A673 (cell line): ENCODE measurements at regions not wholly inside any gene's neighbourhood (a gene's known extent, or its start where the extent isn't known, plus 50 kb on each side); places are given as distances from the start of the nearest gene placed in this dataset.

Experiments
- CTCF ChIP-seq: fragments of 300-800, 200-600 bp; sonication (generic); conservative IDR thresholded peaks from 2 replicates; pipeline ENCODE4 v1.5.1; 2017; ENCODE audit warnings: low read depth, mild to moderate bottlenecking, antibody characterized with exemption, low read length, moderate library complexity, mixed read lengths
- EZH2 ChIP-seq: fragments of 200-600 bp; sonication (generic); IDR thresholded peaks from 2 replicates; pipeline ENCODE4 v1.6.1; 2017; ENCODE audit warnings: borderline replicate concordance, low read depth, mild to moderate bottlenecking, mixed read lengths, antibody characterized with exemption, low read length; ENCODE audit not compliant: poor library complexity, severe bottlenecking

- TF ChIP-seq CTCF (no peak), EZH2 (no peak)
Measured at GRCh38 chr5:1983919-1984695, 101.4 kb upstream of the IRX4 start.
